ENCODE measurements at regions not wholly inside any gene's neighbourhood (a gene's known extent, or its start where the extent isn't known, plus 50 kb on each side); places are given as distances from the start of the nearest gene placed in this dataset.

DNA sequence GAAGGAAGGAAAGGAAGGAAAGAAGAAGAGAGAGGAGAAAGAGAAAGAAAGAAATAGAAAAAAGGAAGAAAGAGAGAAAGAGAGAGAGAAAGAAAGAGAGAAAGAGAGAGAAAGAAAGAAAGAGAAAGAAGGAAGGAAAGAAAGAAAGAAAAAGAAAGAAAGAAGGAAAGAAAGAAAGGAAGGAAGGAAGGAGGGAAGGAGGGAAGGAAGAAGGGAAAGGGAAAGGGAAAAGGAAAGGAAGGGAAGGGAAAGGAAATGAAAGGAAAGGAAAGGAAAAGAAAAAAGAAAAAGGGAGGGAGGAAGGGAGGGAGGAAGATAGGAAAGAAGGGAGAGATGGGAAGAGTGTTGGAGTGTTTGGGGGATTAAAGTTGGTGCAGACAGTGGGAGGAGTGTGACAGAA, 450.1 kb downstream of the GBE1 start:
- no peak for DNase-seq (ENCODE audit: extremely low read depth, low read depth)
- H3K4me3 ChIP-seq (replicated peaks; ENCODE audit: low read depth, low read length), result no peak overlapping the region
- TF ChIP-seq, protein P1, sequence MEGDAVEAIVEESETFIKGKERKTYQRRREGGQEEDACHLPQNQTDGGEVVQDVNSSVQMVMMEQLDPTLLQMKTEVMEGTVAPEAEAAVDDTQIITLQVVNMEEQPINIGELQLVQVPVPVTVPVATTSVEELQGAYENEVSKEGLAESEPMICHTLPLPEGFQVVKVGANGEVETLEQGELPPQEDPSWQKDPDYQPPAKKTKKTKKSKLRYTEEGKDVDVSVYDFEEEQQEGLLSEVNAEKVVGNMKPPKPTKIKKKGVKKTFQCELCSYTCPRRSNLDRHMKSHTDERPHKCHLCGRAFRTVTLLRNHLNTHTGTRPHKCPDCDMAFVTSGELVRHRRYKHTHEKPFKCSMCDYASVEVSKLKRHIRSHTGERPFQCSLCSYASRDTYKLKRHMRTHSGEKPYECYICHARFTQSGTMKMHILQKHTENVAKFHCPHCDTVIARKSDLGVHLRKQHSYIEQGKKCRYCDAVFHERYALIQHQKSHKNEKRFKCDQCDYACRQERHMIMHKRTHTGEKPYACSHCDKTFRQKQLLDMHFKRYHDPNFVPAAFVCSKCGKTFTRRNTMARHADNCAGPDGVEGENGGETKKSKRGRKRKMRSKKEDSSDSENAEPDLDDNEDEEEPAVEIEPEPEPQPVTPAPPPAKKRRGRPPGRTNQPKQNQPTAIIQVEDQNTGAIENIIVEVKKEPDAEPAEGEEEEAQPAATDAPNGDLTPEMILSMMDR (IDR thresholded peaks at IDR 0.05; ENCODE audit: low read depth, low read length, missing control alignments), result no peak

DNA sequence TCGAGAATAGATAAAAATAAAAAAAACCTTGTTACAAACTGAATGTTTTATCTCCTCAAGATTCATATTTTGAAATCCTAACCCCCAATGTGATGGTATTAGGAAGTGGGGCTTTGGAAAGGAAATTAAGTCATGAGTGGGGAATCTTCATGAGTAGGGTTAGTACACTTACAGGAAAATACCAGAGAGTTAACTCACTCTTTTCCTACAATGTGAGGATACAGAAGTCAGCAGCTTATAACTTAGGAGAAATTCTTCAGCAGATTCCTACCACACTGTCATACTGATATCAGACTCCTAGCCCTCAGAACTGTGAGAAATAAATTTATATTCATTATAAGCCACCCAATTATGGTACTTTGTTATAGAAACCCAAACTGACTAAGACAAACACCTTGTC, 453.1 kb downstream of the GBE1 start:
- no peak for DNase-seq (ENCODE audit: extremely low read depth, low read depth)
- H3K4me3 ChIP-seq (replicated peaks; ENCODE audit: low read depth, low read length), result no peak overlapping the region

DNA sequence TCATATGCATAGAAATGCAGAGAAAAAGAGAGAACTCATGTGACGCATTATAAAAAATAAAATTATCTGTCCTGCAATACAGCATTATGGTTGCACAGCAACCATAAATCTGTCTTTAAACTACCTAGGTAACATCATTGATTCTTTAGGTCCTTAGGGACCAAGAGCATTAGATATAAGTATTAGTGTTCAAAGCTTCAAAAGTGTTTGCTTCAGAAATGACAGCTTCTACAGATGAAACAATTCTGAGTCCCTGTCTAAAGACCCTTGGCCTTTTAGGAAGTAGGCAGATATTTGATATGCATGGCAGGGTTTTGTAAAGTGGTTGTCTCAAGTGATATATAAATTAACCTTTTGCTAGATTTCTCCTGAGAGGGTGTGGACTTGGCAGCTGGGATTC, 454.2 kb downstream of the GBE1 start:
- no peak overlapping the region for H3K4me3 ChIP-seq (replicated peaks; ENCODE audit: low read depth, low read length)
- DNase-seq (ENCODE audit: extremely low read depth, low read depth), result no peak
- TF ChIP-seq, protein P1 (IDR thresholded peaks at IDR 0.05; ENCODE audit: low read depth, low read length, missing control alignments), result no peak

More for the DNA sequence above, 453.1 kb downstream of the GBE1 start:
- TF ChIP-seq, protein P1 (IDR thresholded peaks at IDR 0.05; ENCODE audit: low read depth, low read length, missing control alignments), result no peak

DNA sequence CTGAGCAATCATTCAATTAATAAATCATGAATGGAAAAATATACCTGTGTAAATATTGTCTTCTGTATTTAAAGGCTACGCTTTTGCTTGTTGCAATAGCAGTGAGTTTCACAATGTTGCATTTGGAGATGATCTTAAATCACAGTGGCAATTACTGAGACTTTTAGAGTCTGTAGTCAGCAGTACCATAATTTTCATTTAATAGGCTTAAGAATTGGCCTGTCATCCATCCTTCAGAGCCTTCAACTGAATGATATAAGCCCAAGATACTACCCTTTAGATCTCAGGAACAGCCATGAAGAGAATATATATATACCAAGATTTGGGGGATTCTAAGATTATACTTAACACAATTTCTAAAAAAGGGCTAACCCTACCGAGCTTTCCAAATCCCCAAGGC, 458.1 kb downstream of the GBE1 start:
- TF ChIP-seq, protein P1 (IDR thresholded peaks at IDR 0.05; ENCODE audit: low read depth, low read length, missing control alignments), result no peak
- H3K4me3 ChIP-seq (replicated peaks; ENCODE audit: low read depth, low read length), result no peak overlapping the region
- no peak for DNase-seq (ENCODE audit: extremely low read depth, low read depth)

DNA sequence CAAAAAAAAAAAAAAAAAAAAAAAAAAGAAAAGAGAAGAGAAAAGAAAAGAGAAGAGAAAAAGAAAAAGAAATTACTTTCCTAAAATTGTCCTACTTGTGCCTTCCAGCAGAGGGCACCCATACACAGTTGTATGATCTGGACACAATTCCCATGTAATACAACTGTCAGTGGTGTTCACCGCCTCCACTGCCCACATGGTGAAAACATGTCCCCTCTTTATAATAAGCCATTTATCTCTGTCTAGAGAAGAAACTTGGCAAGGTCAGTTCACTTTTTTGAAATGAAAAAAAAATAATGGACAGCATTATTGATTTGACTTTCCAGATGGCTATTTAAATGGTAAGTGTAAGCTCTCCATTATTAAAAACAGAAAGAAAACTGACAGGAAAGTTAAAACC, 459.4 kb downstream of the GBE1 start:
- DNase-seq (ENCODE audit: extremely low read depth, low read depth), result peak; percentile 30
- TF ChIP-seq, protein P1 (IDR thresholded peaks at IDR 0.05; ENCODE audit: low read depth, low read length, missing control alignments), result peak; percentile 66
- H3K4me3 ChIP-seq (replicated peaks; ENCODE audit: low read depth, low read length), result no peak overlapping the region

DNA sequence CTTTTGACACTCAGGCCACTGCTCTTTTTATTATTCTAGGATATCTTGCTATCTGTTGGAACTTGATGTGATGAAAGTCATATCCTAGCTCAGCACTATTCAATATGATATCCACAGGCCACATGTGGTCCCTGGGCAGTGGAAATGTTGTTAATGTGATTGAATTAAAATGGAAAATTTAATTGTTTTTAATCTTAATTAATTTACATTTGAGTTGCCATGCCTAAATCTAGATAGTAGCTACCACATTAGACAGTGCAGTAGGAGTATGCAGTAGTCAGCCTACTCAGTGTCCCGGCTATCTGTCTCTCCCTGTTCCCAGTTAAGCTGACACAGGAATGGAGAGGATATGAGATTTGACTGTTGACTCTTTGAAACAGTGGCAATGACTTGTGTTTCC, 460.2 kb downstream of the GBE1 start:
- no peak overlapping the region for H3K4me3 ChIP-seq (replicated peaks; ENCODE audit: low read depth, low read length)
- DNase-seq (ENCODE audit: extremely low read depth, low read depth), result no peak
- TF ChIP-seq, protein P1 (IDR thresholded peaks at IDR 0.05; ENCODE audit: low read depth, low read length, missing control alignments), result no peak

DNA sequence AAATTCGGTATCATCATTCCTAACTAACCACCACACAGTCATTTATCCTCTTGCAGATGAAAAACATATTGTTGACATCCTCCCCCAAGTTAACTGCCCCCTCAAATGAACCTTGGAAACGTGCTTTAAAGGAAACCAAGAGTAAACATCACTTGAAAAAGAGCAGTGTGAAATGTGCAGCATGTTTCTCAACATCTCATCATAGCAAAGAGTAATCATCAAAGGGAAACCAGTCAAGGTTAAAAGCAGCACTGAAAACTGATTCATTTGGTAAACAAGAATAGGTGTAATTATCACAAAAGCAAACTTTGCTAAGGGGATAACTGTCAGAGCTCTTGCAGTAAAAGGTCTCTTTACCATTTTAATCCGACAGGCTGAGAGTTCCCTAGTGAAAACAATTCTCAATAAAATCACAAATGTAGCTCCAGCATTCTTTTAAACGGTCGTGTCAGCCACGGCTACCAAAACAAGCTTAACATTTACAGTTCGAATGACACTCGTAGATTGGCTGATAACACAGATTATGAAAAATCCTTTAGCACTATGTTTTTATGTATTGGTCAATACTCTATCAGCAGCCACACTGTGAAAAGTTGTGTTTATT, 461.0 kb downstream of the GBE1 start:
- TF ChIP-seq, protein P1 (IDR thresholded peaks at IDR 0.05; ENCODE audit: low read depth, low read length, missing control alignments), result no peak
- DNase-seq (ENCODE audit: extremely low read depth, low read depth), result no peak

More for the DNA sequence above, 461.0 kb downstream of the GBE1 start:
- no peak overlapping the region for H3K4me3 ChIP-seq (replicated peaks; ENCODE audit: low read depth, low read length)
